Omental fat pad (tissue), 3 donors: ENCODE measurements at regions not wholly inside any gene's neighbourhood (a gene's known extent, or its start where the extent isn't known, plus 50 kb on each side); places are given as distances from the start of the nearest gene placed in this dataset. TPM values are rescaled to one million over a fixed set of nuclear protein-coding genes. Genes with fewer than 3 reads are reported as not detected.

ENCODE experiments used
- ATAC-seq: fragments of 150-250 bp; one replicate; pipeline ENCODE4 v1.9.1; 2016; ENCODE audit warnings: mild to moderate bottlenecking, moderate library complexity; ENCODE audit not compliant: low FRiP score
- DNase-seq: peaks from one replicate; pipeline ENCODE4 v3.0.0-alpha.2; 2019; ENCODE audit warnings: low spot score
- CTCF ChIP-seq, 3 donors: fragments of 450-650 bp; IDR thresholded peaks; one replicate each; pipeline ENCODE4 v1.5.1; 2016 to 2017; ENCODE audit warnings: antibody characterized with exemption in 3 of 3, mild to moderate bottlenecking in 3 of 3, moderate library complexity in 2 of 3
- small RNA-seq: library from RNA; depleted of rRNA; stranded (forward); fragments of <200 nt; gene quantifications from one replicate; pipeline ENCODE3, GENCODE V24; 2016

GRCh38 chr10:62742536-62743061 is 61.9 kb upstream of the ADO start:
- TF ChIP-seq CTCF (IDR thresholded peaks at IDR 0.05): no peak
- ATAC-seq (no peak), DNase-seq (no peak)

GRCh38 chr10:62744136-62744535 is 60.4 kb upstream of the ADO start:
- DNase-seq (no peak), ATAC-seq (no peak)
- TF ChIP-seq CTCF (IDR thresholded peaks at IDR 0.05): no peak

GRCh38 chr10:62745581-62745980 is 58.9 kb upstream of the ADO start:
- ATAC-seq (no peak), DNase-seq (no peak)
- TF ChIP-seq CTCF (IDR thresholded peaks at IDR 0.05): no peak

- ATAC-seq (no peak), DNase-seq (no peak)
- no peak for TF ChIP-seq CTCF (IDR thresholded peaks at IDR 0.05)
These were observed 57.4 kb upstream of the ADO start for GRCh38 chr10:62746951-62747729.

- DNase-seq (no peak), ATAC-seq (no peak)
- no peak for TF ChIP-seq CTCF (IDR thresholded peaks at IDR 0.05)
These were observed 56.1 kb upstream of the ADO start for GRCh38 chr10:62748386-62748785.

- no peak for DNase-seq
- no peak for ATAC-seq
- no peak for TF ChIP-seq CTCF (IDR thresholded peaks at IDR 0.05)
These were observed 55.3 kb upstream of the ADO start for GRCh38 chr10:62749093-62749683.

Small RNA genes in the stretch of these regions (small RNA-seq; reads per million reads assigned to genes)
- gene ALDH7A1P4: not detected
